Activated naive CD8-positive, alpha-beta T cell treated with anti-CD3 and anti-CD28 coated beads for 36 hours (primary cell): ENCODE measurements at regions not wholly inside any gene's neighbourhood (a gene's known extent, or its start where the extent isn't known, plus 50 kb on each side); places are given as distances from the start of the nearest gene placed in this dataset.

Source experiments
- DNase-seq: peaks from one replicate; pipeline ENCODE4 v3.0.0; 2021
- H3K27ac Mint-ChIP-seq: one replicate; pipeline ENCODE4 v1.8.0; 2022; ENCODE audit warnings: mild to moderate bottlenecking, moderate library complexity, mixed read lengths
- H3K27me3 Mint-ChIP-seq: one replicate; pipeline ENCODE4 v1.8.0; 2022; ENCODE audit warnings: mild to moderate bottlenecking, mixed read lengths
- H3K36me3 Mint-ChIP-seq: one replicate; pipeline ENCODE4 v1.8.0; 2021; ENCODE audit warnings: mild to moderate bottlenecking, mixed read lengths
- H3K4me1 Mint-ChIP-seq: one replicate; pipeline ENCODE4 v1.8.0; 2021; ENCODE audit warnings: mixed read lengths
- H3K4me3 Mint-ChIP-seq: one replicate; pipeline ENCODE4 v1.8.0; 2022; ENCODE audit warnings: mild to moderate bottlenecking, moderate library complexity, mixed read lengths
- H3K9me3 Mint-ChIP-seq: one replicate; pipeline ENCODE4 v1.8.0; 2022; ENCODE audit warnings: mixed read lengths

DNA sequence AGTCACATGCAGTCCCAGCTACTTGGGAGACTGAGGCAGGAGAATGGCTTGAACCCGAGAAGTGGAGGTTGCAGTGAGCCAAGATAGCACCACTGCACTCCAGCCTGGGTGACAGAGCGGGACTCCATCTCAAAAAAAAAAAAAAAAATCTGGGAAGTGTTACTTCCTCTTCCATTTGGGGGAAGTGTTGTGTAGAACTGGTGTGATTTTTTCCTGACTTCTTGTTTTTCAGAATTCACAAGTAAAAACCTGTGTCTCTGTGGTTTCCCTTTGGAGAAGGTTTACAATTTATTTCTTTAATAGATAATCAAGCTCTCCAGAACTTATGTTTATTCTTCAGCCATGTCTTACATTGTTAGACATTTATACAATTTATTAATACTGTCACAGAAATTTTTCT, 396.1 kb downstream of the BRD1 start:
- Mint-ChIP-seq H3K4me3 (no peak overlapping the region), H3K36me3 (no peaks in the 10 kb centered on the region), H3K27me3 (peaks cover 24% of the 10 kb centered on the region), H3K27ac (no peak overlapping the region), H3K9me3 (no peaks in the 10 kb centered on the region), H3K4me1 (no peaks in the 10 kb centered on the region)
- no peak for DNase-seq

DNA sequence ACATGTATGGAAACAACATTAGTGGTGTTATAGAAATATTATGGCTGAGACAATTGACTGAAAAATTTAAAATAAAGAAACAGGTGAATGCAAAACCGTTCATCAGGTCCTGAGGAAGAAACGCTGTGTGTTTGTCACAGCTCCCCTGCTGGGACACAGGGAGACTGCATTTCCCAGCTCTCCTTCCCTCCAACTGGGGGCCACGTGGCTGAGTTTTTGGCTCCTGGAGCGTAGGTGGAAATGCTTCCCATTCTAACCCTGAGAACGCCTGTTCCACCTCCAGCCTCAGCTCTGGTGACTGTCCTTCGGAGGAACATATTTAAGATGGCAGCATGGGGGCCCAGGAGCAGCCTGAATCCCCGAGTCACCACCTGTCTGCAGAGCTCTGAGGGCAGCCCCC, 398.6 kb downstream of the BRD1 start:
- DNase-seq: no peak
- H3K27me3 Mint-ChIP-seq: peaks cover 28% of the 10 kb centered on the region
- H3K36me3 Mint-ChIP-seq: no peaks in the 10 kb centered on the region
- H3K4me1 Mint-ChIP-seq: no peaks in the 10 kb centered on the region
- no peak overlapping the region for H3K27ac Mint-ChIP-seq
- no peaks in the 10 kb centered on the region for H3K9me3 Mint-ChIP-seq
- H3K4me3 Mint-ChIP-seq: no peak overlapping the region

DNA sequence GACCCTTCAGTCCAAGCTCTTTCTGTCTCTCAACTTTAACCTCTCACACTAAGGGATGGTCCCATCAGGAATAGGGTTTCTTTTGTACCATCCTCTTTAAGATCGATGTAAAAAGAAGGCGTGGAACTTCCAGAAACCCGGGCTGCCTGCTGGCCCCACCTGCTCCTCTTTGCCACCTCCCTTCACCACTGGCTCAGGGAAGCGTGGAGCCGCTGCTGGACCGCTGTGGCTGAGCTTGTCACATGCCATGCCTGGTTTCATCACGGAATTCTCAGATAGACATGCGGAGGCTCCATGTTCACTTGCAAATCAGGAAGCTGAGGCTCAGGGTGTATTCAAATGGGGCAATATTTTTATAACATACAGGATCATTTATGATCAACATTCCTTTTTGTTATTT, 399.7 kb downstream of the BRD1 start:
- Mint-ChIP-seq H3K27me3 (peaks cover 29% of the 10 kb centered on the region), H3K27ac (no peak overlapping the region), H3K4me1 (no peaks in the 10 kb centered on the region), H3K36me3 (no peaks in the 10 kb centered on the region), H3K9me3 (no peaks in the 10 kb centered on the region), H3K4me3 (no peak overlapping the region)
- no peak for DNase-seq

DNA sequence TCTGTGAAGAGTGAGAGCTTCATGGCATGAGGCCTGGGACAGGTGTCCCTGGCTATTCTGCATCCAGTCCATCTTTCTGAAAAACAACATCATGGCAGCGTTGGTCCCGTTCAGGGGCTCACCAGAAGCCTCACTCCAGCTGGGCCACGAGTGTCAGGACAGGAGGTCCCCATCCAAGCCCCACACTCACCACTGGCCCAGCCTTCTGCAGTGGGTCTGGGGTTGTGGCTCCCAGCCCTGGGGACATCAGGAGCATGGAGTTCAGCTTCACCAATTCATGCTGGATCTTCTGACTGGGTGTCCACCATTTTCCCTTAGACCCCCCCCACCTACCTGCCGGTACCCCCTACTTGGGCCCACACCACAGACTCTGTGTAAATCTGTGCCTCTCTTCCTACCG, 400.3 kb downstream of the BRD1 start:
- H3K4me3 Mint-ChIP-seq: no peak overlapping the region
- H3K27ac Mint-ChIP-seq: no peak overlapping the region
- H3K4me1 Mint-ChIP-seq: no peaks in the 10 kb centered on the region
- H3K27me3 Mint-ChIP-seq: peaks cover 25% of the 10 kb centered on the region
- no peaks in the 10 kb centered on the region for H3K36me3 Mint-ChIP-seq
- no peak for DNase-seq
- no peaks in the 10 kb centered on the region for H3K9me3 Mint-ChIP-seq

DNA sequence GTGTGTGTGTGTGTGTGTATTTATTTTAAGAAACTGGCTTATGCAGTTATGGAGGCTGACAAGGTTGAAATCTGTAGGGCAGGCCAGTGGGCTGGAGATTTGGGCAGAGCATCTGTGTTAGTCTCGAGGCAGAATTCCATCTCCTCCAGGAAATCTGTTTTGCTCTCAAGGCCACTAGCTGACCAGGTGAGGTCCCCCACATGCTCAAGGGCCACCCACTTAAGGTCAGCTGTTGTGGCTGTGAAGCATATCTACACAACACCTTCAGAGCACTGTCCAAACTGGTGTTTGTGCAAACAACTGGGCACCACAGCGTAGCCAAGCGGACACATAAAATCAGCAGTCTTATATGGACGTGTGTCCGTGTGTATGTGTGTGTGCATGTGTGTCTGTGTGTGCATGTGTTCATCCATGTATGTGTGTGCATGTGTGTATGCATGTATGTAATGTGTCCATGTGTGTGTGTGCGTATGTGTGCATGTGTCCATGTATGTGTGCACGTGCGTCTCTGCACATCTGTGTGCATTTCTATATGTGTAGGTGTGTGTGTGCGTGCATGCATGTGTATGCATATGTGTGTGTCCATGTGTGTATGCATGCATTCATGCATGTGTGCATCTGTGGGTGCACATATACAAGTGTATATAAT, 400.9 kb downstream of the BRD1 start:
- DNase-seq: no peak
- H3K27me3 Mint-ChIP-seq: peaks cover 25% of the 10 kb centered on the region
- no peak overlapping the region for H3K4me3 Mint-ChIP-seq
- H3K4me1 Mint-ChIP-seq: no peaks in the 10 kb centered on the region
- H3K36me3 Mint-ChIP-seq: no peaks in the 10 kb centered on the region
- H3K27ac Mint-ChIP-seq: no peak overlapping the region
- H3K9me3 Mint-ChIP-seq: no peaks in the 10 kb centered on the region

DNA sequence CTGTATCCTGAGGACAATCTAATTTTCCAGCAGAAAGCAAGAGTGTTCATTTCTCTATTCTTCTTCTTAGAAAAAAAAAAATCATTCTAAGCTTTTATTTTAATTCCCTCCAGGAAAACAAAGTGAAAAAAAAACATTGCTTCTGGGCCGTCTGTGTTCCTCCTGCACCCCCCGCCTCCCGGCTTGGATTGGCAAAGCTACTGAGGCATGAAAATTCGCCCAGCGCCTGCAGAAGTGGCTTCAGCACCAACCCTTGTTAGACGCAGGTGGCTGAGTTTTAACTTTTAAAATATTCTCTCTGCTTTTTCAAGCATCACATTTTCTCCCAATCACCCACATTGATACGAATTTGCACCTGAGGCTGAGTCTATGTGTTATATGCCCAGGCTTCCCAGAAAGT, 401.6 kb downstream of the BRD1 start:
- H3K36me3 Mint-ChIP-seq: no peaks in the 10 kb centered on the region
- no peak overlapping the region for H3K4me3 Mint-ChIP-seq
- no peak overlapping the region for H3K27ac Mint-ChIP-seq
- no peaks in the 10 kb centered on the region for H3K4me1 Mint-ChIP-seq
- H3K27me3 Mint-ChIP-seq: peaks cover 22% of the 10 kb centered on the region
- DNase-seq: no peak
- H3K9me3 Mint-ChIP-seq: peaks cover under 1% of the 10 kb centered on the region

DNA sequence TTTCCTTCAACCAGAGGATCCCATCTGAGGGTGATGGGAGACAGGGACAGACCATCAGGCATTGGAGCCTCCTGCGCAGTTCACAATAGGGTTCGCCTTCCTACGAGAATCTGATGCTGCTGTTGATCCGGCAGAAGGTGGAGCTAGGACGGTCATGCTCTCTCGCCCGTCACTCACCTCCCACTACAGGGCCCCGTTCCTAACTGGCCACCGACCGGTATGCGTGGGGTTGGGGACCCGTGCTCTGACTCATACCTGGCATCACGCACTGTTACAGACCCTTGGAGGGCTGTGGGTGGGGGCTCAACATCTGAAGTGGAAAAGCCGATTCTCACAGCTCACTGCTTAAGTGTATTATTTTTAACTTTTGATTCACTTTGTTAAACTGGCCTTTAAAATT, 402.3 kb downstream of the BRD1 start:
- DNase-seq: no peak
- H3K36me3 Mint-ChIP-seq: no peaks in the 10 kb centered on the region
- no peaks in the 10 kb centered on the region for H3K4me1 Mint-ChIP-seq
- peaks cover 21% of the 10 kb centered on the region for H3K27me3 Mint-ChIP-seq
- peaks cover 6% of the 10 kb centered on the region for H3K9me3 Mint-ChIP-seq
- no peak overlapping the region for H3K4me3 Mint-ChIP-seq
- H3K27ac Mint-ChIP-seq: no peak overlapping the region

DNA sequence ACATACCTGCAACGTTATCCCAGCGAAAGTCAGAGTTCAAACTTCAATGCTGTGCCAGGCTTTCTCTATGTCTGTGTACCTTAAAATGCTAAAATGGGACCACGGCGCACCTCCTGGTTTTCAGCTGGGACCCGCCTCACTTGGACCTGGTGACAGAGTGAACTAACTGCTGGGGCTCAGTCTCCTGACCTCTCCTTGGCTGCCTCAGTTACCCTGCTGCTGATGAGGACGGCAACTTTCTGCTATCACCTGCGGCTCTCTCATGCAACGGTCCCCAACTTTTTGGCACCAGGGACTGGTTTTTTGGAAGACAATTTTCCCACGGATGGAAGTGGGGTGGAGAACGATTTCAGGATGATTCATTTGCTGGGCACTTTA, 402.8 kb downstream of the BRD1 start:
- H3K27me3 Mint-ChIP-seq: peaks cover 17% of the 10 kb centered on the region
- no peak for DNase-seq
- no peaks in the 10 kb centered on the region for H3K4me1 Mint-ChIP-seq
- no peaks in the 10 kb centered on the region for H3K36me3 Mint-ChIP-seq
- H3K4me3 Mint-ChIP-seq: no peak overlapping the region
- H3K27ac Mint-ChIP-seq: no peak overlapping the region
- H3K9me3 Mint-ChIP-seq: peaks cover 6% of the 10 kb centered on the region

DNA sequence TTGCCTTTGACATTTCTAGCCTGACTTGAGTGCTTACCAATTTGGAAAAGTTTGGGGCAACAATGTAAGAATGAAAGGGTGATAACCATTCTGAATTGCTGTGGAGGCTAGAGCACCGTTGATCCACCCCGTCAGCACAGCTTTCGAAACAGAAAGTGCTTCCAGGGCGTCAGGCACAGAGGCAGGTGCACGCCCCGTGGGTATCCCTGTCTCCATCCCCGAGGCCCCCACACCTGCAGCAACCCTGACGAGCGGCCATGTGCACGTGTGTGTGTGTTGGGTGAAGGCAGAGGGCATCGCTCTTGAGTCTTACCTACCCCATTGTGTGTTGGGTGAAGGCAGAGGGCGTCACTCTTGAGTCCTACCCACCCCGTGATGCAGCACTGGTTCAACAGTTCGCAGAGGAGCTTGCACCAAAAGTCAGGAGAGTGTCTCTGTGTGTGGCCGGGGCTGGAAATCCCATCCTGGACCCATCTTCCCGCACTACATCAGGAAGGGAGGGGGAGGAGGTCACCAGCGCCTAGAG, 404.5 kb downstream of the BRD1 start:
- Mint-ChIP-seq H3K4me1 (no peaks in the 10 kb centered on the region), H3K36me3 (no peaks in the 10 kb centered on the region), H3K4me3 (no peak overlapping the region), H3K9me3 (peaks cover 6% of the 10 kb centered on the region), H3K27me3 (peaks cover 11% of the 10 kb centered on the region), H3K27ac (no peak overlapping the region)
- no peak for DNase-seq

DNA sequence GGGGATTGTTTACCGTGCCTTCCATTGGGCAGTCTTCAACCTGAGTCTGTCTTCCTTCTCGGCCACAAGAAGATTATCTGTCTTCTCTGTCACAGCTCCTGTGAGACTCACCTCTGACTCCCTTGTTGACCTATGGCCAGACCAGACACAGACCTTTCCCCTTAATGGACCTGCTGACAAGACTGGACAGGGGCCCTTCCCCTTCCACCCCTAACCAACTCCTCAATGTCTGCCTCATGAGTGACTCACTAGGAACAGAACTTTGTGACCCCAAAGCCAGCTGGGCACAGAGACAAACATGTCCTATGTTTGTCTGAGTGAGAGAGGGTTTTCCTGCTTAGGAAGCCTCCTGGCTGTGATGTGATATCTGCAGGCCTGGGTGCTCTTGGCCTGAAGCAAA, 405.0 kb downstream of the BRD1 start:
- Mint-ChIP-seq H3K36me3 (no peaks in the 10 kb centered on the region), H3K27ac (no peak overlapping the region), H3K9me3 (peaks cover 6% of the 10 kb centered on the region), H3K4me3 (no peak overlapping the region), H3K27me3 (peaks cover 11% of the 10 kb centered on the region), H3K4me1 (no peaks in the 10 kb centered on the region)
- no peak for DNase-seq

DNA sequence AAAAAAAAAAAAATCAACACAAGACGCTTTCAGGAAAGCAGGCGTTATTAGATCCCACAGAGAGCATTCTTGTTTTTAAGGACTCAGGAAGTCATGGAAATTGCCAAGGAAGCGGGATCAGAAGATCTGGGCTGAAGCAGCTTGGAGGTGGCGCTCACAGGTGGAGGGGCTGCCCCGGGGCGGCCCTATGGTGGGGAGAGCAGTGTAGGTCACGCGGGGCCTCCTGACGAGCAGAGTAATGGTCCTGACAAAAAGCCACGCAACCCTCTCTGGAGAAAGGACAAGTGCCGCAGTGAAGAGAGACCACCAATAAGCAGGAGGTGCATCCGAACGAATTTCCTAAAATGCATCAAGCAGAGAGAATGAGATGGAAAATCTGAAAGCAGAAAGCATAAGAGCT, 407.0 kb downstream of the BRD1 start:
- H3K27ac Mint-ChIP-seq: no peak overlapping the region
- H3K36me3 Mint-ChIP-seq: no peaks in the 10 kb centered on the region
- H3K9me3 Mint-ChIP-seq: peaks cover 6% of the 10 kb centered on the region
- no peak overlapping the region for H3K4me3 Mint-ChIP-seq
- H3K27me3 Mint-ChIP-seq: peaks cover 9% of the 10 kb centered on the region
- no peak for DNase-seq
- H3K4me1 Mint-ChIP-seq: no peaks in the 10 kb centered on the region

DNA sequence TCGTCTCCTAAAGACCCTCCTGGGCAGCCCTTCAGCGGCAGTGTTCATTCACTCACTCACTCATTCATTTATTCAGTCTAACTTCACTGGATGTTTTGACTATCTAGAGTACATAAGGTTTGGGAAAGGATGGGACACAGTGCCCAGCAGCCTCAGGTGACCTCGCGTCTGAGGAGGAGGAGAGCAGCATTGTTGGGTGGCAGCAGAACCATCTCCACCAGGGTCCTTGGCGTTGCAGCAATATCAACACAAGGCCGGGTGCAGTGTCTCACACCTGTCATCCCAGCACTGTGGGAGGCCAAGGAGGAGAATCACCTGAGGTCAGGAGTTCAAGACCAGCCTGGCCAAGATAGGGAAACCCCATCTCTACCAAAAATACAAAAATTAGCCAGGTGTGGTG, 408.0 kb downstream of the BRD1 start:
- no peaks in the 10 kb centered on the region for H3K36me3 Mint-ChIP-seq
- peaks cover 6% of the 10 kb centered on the region for H3K9me3 Mint-ChIP-seq
- no peak overlapping the region for H3K4me3 Mint-ChIP-seq
- H3K27me3 Mint-ChIP-seq: peaks cover 9% of the 10 kb centered on the region
- no peak overlapping the region for H3K27ac Mint-ChIP-seq
- no peaks in the 10 kb centered on the region for H3K4me1 Mint-ChIP-seq
- no peak for DNase-seq

DNA sequence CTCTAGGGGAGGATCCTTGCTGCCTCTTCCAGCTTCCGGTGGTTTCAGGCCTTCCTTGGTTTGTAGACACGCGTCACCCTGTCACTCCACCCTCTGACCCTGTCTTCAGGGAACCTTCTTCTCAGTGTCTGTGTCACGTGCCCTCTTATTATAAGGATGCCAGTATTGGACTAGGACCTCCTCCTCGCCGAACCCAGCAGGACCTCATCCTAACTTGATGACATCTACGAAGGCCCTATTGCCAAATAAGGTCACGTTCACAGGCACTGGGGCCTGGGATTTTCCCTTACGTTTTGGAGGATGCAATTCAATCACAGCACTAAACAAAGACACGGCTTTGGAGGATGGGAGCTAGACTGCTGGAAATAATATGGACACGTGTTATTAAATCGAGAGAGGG, 408.7 kb downstream of the BRD1 start:
- H3K4me1 Mint-ChIP-seq: no peaks in the 10 kb centered on the region
- no peaks in the 10 kb centered on the region for H3K36me3 Mint-ChIP-seq
- no peak overlapping the region for H3K4me3 Mint-ChIP-seq

DNA sequence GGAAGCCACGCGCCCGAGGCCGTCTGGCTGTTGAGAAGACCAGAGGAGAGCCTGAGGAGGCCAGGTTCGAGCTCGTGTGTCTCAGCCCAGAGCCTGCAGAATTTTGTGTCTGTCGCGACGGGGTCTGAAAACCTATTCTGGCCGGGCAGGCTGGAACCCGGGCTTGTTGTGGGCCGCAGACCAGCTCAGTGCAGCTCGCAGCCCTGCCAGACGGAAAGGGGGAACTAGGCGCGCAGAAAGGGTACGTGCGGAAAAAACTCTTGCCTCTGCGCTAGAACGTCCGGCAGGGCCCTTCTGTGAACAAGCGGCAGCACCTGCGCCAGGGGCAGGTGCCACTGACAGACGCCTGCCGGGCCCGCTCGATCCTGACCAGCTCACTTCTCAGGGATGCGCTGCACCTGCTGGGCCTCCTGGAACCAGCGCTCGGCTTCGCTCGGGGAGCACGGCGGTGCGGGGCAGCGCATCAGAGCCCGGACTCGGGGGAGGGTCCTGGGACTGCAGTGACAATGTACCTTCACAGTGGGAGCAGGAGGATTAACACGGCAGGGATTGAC, 409.3 kb downstream of the BRD1 start:
- Mint-ChIP-seq H3K9me3 (peaks cover 6% of the 10 kb centered on the region), H3K36me3 (no peaks in the 10 kb centered on the region), H3K4me3 (no peak overlapping the region), H3K4me1 (no peaks in the 10 kb centered on the region), H3K27ac (no peak overlapping the region), H3K27me3 (peaks cover 3% of the 10 kb centered on the region)
- no peak for DNase-seq

More for the DNA sequence above, 408.7 kb downstream of the BRD1 start:
- H3K9me3 Mint-ChIP-seq: peaks cover 6% of the 10 kb centered on the region
- no peak overlapping the region for H3K27ac Mint-ChIP-seq
- DNase-seq: no peak
- H3K27me3 Mint-ChIP-seq: peaks cover 4% of the 10 kb centered on the region

DNA sequence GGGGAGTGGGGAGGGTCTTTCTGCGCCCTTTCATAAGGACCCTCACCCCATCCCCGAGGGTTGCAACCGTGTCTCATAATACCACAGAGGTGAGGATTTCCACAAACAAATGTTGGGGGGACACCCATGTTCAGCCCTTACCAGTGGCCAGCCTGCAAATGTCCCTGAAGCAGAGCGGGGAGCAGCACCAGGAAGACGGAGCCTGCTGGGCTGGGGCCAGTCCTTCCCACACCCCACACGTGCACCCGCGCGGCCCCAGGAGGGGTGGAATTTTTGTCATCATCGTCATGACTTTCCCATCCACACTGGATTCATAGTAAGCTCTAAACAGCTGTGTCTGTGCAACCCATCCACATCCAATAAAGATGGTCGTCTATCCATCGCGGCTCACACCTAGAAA, 409.8 kb downstream of the BRD1 start:
- H3K4me3 Mint-ChIP-seq: no peak overlapping the region

DNA sequence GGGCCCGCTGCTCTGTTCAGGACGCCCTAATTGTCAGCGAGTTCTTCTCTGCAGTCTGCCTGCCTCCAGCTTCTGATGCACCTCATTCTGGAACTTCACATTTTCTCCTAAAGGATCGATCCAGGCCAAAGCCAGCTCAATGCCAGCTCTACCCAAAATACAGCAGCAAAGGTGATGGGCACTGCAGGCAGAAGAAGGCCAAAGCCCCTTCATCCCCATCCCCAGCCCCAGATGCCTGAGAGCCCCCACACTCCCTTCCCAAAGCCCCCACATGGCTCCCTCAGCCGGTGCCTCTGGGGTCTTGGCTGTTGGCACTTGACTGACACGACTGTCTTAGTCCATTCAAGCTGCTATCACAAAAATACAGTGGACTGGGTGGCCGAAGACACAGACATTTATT, 410.3 kb downstream of the BRD1 start:
- H3K4me3 Mint-ChIP-seq: no peak overlapping the region
- H3K9me3 Mint-ChIP-seq: peaks cover 6% of the 10 kb centered on the region
- H3K4me1 Mint-ChIP-seq: no peaks in the 10 kb centered on the region
- H3K36me3 Mint-ChIP-seq: no peaks in the 10 kb centered on the region
- H3K27ac Mint-ChIP-seq: no peak overlapping the region
- H3K27me3 Mint-ChIP-seq: peaks cover 3% of the 10 kb centered on the region
- DNase-seq: no peak

More for the DNA sequence above, 409.8 kb downstream of the BRD1 start:
- peaks cover 3% of the 10 kb centered on the region for H3K27me3 Mint-ChIP-seq
- peaks cover 6% of the 10 kb centered on the region for H3K9me3 Mint-ChIP-seq
- no peak for DNase-seq
- H3K27ac Mint-ChIP-seq: no peak overlapping the region
- no peaks in the 10 kb centered on the region for H3K4me1 Mint-ChIP-seq
- H3K36me3 Mint-ChIP-seq: no peaks in the 10 kb centered on the region
